Neutrophil (primary cell): ENCODE measurements at regions not wholly inside any gene's neighbourhood (a gene's known extent, or its start where the extent isn't known, plus 50 kb on each side); places are given as distances from the start of the nearest gene placed in this dataset.

Source experiments
- H3K27ac ChIP-seq: fragments of 200-600 bp; sonication (generic); 2 replicates; pipeline ENCODE4 v1.5.1; 2016; ENCODE audit warnings: mild to moderate bottlenecking, moderate library complexity
- H3K27me3 ChIP-seq: fragments of 200-600 bp; sonication (generic); 2 replicates; pipeline ENCODE4 v1.6.0; 2016; ENCODE audit warnings: mild to moderate bottlenecking
- H3K36me3 ChIP-seq: fragments of 200-600 bp; sonication (generic); 2 replicates; pipeline ENCODE4 v1.5.1; 2017
- H3K4me1 ChIP-seq, 2 experiments: fragments of 200-600 bp in 1 of 2; sonication (generic) in 1 of 2; 1 replicate in 1 of 2; 2 replicates in 1 of 2; pipeline versions ENCODE4 v1.5.1 to v1.6.1; 2013 to 2016; ENCODE audit warnings: low read depth in 1 of 2, low read length in 1 of 2, mild to moderate bottlenecking in 1 of 2, moderate library complexity in 1 of 2; ENCODE audit not compliant: control insufficient read depth in 1 of 2, insufficient read depth in 1 of 2
- H3K4me3 ChIP-seq, 2 experiments: fragments of 200-600 bp in 1 of 2; sonication (generic) in 1 of 2; 1 replicate in 1 of 2; 2 replicates in 1 of 2; pipeline ENCODE4 v1.5.1; 2013 to 2016; ENCODE audit warnings: low read depth in 1 of 2, low read length in 1 of 2, mild to moderate bottlenecking in 1 of 2, moderate library complexity in 1 of 2
- H3K9me3 ChIP-seq: fragments of 200-600 bp; sonication (generic); 2 replicates; pipeline ENCODE4 v1.5.1; 2016
- CTCF ChIP-seq: fragments of 200-600 bp; sonication (generic); IDR thresholded peaks from 2 replicates; pipeline ENCODE4 v1.5.1; 2016; ENCODE audit warnings: antibody characterized with exemption

DNA sequence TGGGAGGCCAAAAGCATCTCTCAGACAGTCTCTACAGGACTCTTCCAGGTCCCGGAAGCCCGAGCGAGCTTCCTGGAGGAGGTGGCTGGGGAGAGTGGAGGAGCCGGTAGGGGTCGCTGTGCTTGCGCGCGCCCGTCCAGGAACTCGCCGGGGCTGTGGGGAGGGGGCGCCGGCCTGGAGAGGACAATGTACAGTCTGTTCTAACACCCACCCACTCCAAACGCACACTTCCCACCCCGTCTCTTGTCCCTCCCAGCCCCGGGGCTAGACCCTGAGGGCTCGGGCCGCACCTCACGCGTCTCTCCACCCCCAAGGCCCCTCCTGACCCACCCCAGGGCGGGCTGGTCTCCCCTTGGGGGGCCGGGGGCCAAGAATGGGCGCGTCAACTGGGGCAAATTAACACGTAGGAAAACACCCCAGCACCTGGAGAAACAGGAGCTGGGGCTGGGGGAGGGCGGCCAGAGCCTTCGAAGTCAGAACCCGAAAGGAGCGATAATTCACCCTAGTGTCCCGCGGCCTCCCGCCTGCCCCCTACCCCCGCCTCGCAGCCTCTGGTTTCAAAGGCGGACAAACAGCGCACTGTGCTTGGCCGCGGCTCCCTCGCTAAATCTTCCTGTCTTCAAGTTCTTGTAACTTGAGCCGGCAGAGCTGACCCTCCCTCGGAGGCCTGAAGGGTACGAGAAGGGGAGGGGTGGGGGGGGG is 103.2 kb upstream of the FOXP4 start:
- H3K4me3 ChIP-seq = no peak overlapping the region
- no peaks in the 10 kb centered on the region for H3K36me3 ChIP-seq
- no peak for TF ChIP-seq CTCF
- no peaks in the 10 kb centered on the region for H3K4me1 ChIP-seq
- no peaks in the 10 kb centered on the region for H3K9me3 ChIP-seq
- H3K27ac ChIP-seq = no peak overlapping the region
- peaks cover 80% of the 10 kb centered on the region for H3K27me3 ChIP-seq

DNA sequence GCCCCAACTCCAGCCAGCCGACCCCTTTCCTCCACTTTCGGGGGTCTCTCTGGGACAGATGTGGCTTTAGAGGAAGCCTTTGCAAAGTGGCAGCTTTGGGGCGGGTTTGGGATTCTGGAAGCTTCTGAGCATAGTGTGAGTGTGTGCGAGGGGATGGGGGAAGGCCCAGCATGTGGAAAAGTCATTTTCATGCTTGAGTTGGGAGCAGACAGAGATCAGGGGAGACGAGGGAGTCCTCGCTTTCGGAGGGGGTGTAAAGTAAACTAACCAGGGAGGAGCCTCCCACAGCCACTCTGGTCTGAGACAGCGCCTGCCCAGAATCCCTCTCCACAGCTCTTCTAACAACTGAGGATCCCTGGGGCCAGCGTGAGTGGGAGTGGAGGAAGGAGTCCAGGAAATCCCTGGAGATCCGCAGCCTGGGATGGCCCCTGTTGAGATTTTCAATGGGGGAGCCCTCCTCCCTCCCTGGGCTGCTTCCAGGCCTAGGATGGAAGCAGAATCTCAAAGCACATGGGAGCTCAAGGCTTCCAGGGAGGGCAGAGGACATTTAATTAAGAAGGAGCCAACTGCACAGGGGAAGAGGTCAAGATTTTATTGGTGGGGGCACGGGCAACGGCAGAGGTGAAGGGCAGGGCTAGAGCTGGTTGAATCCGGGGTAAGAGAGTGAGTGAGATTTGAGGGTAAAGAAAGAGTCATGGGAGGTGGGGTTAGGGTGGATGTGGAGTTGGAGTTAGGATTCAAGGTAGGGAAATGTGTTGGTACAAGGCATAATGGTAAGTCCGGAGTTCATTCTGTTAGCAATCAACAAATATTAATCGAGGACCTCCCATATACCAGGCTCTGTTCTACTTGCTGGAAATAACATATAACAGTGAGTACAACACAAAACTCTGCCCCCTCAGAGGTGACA is 102.3 kb upstream of the FOXP4 start:
- no peak for TF ChIP-seq CTCF
- no peak overlapping the region for H3K27ac ChIP-seq
- H3K4me3 ChIP-seq = no peak overlapping the region
- no peaks in the 10 kb centered on the region for H3K36me3 ChIP-seq
- no peaks in the 10 kb centered on the region for H3K4me1 ChIP-seq
- H3K27me3 ChIP-seq = peaks cover 72% of the 10 kb centered on the region
- no peaks in the 10 kb centered on the region for H3K9me3 ChIP-seq

DNA sequence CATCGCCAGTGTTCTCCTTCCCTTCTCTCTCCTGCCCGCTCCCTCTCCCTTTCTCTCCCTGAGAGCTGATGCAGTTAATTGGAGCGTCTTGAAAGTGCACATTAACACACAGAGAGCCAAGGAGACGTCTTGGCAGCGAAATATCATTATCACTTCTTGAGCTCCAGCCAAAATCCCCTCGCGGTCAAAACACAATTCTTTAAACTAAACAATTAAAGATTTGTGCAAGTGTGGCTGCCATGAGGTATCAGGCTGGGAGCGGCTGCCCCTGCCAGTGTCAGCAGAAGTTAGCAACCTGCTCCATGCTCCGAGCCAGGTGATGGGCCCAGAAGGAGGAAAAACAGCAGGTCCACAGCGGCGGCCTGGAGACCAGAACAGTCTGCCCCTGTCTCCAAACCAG is 100.9 kb upstream of the FOXP4 start:
- TF ChIP-seq CTCF = no peak
- no peaks in the 10 kb centered on the region for H3K9me3 ChIP-seq
- no peaks in the 10 kb centered on the region for H3K36me3 ChIP-seq
- H3K27me3 ChIP-seq = peaks cover 63% of the 10 kb centered on the region
- no peaks in the 10 kb centered on the region for H3K4me1 ChIP-seq
- no peak overlapping the region for H3K27ac ChIP-seq
- H3K4me3 ChIP-seq = no peak overlapping the region

DNA sequence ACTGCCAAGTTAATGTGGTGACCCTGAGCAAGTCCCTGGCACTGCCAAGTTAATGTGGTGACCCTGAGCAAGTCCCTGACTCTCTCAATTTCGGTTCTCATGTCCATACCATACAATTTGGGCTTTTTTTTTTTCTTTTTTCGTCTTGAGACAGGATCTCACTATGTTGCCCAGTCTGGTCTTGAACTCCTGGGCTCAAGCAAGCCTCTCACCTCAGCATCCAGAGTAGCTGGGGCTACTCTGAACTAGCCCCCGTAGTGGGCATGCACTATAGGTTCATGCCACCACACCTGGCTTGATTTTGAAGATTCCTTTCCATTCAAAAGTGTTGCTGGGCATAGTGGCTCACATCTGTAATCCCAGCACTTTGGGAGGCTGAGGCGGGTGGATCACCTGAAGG is 100.0 kb upstream of the FOXP4 start:
- Histone ChIP-seq H3K27me3 (peaks cover 54% of the 10 kb centered on the region), H3K9me3 (no peaks in the 10 kb centered on the region), H3K27ac (no peak overlapping the region), H3K36me3 (no peaks in the 10 kb centered on the region), H3K4me3 (no peak overlapping the region), H3K4me1 (no peaks in the 10 kb centered on the region)
- no peak for TF ChIP-seq CTCF

DNA sequence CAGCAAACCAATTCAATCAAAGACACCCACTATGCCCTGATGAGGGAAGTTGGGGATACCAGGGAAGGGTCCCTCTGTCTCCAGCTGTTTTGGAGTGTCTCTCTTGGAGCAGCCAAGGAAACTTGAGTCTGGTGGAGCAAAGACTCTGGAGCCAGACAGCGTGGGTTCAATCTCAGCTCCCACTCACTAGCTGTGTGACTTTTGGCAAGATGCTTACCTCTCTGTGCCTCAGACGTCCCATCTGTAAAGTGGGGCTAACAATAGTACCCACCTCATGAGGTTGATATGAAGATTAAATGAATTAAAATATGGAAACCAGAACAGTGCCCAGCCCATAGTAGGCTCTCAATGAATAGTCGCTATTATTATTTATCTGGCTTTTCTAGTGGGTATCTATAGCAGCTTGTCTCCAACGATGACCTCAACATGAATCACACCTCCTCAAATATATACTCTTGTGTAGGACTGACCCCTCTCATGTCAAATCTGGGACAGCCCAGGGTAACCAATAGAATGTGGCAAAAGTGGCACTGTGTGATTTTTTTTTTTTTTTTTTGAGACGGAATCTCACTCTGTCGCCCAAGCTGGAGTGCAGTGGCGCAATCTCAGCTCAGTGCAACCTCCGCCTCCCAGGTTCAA is 99.2 kb upstream of the FOXP4 start:
- Histone ChIP-seq H3K4me1 (no peaks in the 10 kb centered on the region), H3K4me3 (no peak overlapping the region), H3K27ac (no peak overlapping the region), H3K36me3 (no peaks in the 10 kb centered on the region), H3K9me3 (no peaks in the 10 kb centered on the region), H3K27me3 (peaks cover 45% of the 10 kb centered on the region)
- no peak for TF ChIP-seq CTCF
